MM.1S (cell line): ENCODE measurements at regions not wholly inside any gene's neighbourhood (a gene's known extent, or its start where the extent isn't known, plus 50 kb on each side); places are given as distances from the start of the nearest gene placed in this dataset.

Experiments used
- DNase-seq: peaks from one replicate; pipeline ENCODE4 v3.0.0-alpha.2; 2015
- H2AFZ ChIP-seq: fragments of 300-600 bp; sonication (generic); 2 replicates; pipeline ENCODE4 v1.6.0; 2016; ENCODE audit warnings: antibody characterized with exemption, low read length
- H3F3A ChIP-seq: fragments of 300-600 bp; sonication (generic); 2 replicates; pipeline ENCODE4 v1.6.1; 2016; ENCODE audit warnings: mild to moderate bottlenecking, antibody characterized with exemption, low read length, moderate library complexity, mixed read lengths; ENCODE audit not compliant: insufficient read depth
- H3K27ac ChIP-seq: fragments of 300-600 bp; sonication (generic); 2 replicates; pipeline ENCODE4 v1.5.1; 2016; ENCODE audit warnings: mild to moderate bottlenecking, low read length
- H3K27me3 ChIP-seq: fragments of 300-600 bp; sonication (generic); replicated peaks from 2 replicates; pipeline ENCODE4 v1.6.0; 2016; ENCODE audit warnings: low read length; ENCODE audit not compliant: insufficient read depth
- H3K36me3 ChIP-seq: fragments of 300-600 bp; sonication (generic); replicated peaks from 2 replicates; pipeline ENCODE4 v1.6.1; 2016; ENCODE audit warnings: mild to moderate bottlenecking, low read length, mixed read lengths; ENCODE audit not compliant: insufficient read depth
- H3K4me1 ChIP-seq: fragments of 300-600 bp; sonication (generic); 2 replicates; pipeline ENCODE4 v1.6.1; 2016; ENCODE audit warnings: low read length, mixed read lengths
- H3K4me2 ChIP-seq: fragments of 300-600 bp; sonication (generic); 2 replicates; pipeline ENCODE4 v1.6.0; 2016; ENCODE audit warnings: low read depth, low read length
- H3K4me3 ChIP-seq: fragments of 300-600 bp; sonication (generic); 2 replicates; pipeline ENCODE4 v1.5.1; 2016; ENCODE audit warnings: low read length, mixed read lengths
- H3K79me2 ChIP-seq: fragments of 300-600 bp; sonication (generic); 2 replicates; pipeline ENCODE4 v1.6.1; 2016; ENCODE audit warnings: mixed run types, low read length, mixed read lengths
- H3K9ac ChIP-seq: fragments of 300-600 bp; sonication (generic); 2 replicates; pipeline ENCODE4 v1.6.1; 2016; ENCODE audit warnings: low read length, mixed read lengths
- H3K9me2 ChIP-seq: fragments of 300-600 bp; sonication (generic); replicated peaks from 2 replicates; pipeline ENCODE4 v1.6.1; 2016; ENCODE audit warnings: mild to moderate bottlenecking, low read length, mixed read lengths; ENCODE audit not compliant: insufficient read depth
- H3K9me3 ChIP-seq: fragments of 300-600 bp; sonication (generic); replicated peaks from 2 replicates; pipeline ENCODE4 v1.6.1; 2016; ENCODE audit warnings: mild to moderate bottlenecking, low read length, mixed read lengths; ENCODE audit not compliant: insufficient read depth
- H4K20me1 ChIP-seq: fragments of 300-600 bp; sonication (generic); 2 replicates; pipeline ENCODE4 v1.6.1; 2016; ENCODE audit warnings: mild to moderate bottlenecking, low read length, moderate library complexity, mixed read lengths; ENCODE audit not compliant: insufficient read depth
- CTCF ChIP-seq: fragments of 300-600 bp; sonication (generic); IDR thresholded peaks from 2 replicates; pipeline ENCODE4 v1.5.1; 2016; ENCODE audit warnings: antibody characterized with exemption, low read length, mixed read lengths
- EZH2 ChIP-seq: fragments of 300-600 bp; sonication (generic); optimal IDR thresholded peaks from 2 replicates; pipeline ENCODE3; 2017; ENCODE audit warnings: low read depth, mild to moderate bottlenecking, antibody characterized with exemption, low read length, mixed read lengths
- EZH2phosphoT487 ChIP-seq: fragments of 300-600 bp; sonication (generic); IDR thresholded peaks from 2 replicates; pipeline ENCODE4 v1.6.1; 2018; ENCODE audit warnings: antibody characterized with exemption, low read length

- no peaks in the 10 kb centered on the region for H3F3A ChIP-seq
- H3K9me2 ChIP-seq, result no peaks in the 10 kb centered on the region
- H3K79me2 ChIP-seq, result no peaks in the 10 kb centered on the region
- no peak overlapping the region for H3K9ac ChIP-seq
- H3K36me3 ChIP-seq, result no peaks in the 10 kb centered on the region
- no peak for TF ChIP-seq EZH2
- TF ChIP-seq CTCF, result no peak
- no peak for TF ChIP-seq EZH2phosphoT487
- no peaks in the 10 kb centered on the region for H3K9me3 ChIP-seq
- H3K4me3 ChIP-seq, result no peak overlapping the region
- H3K4me2 ChIP-seq, result no peak overlapping the region
- H4K20me1 ChIP-seq, result no peaks in the 10 kb centered on the region
- no peak for DNase-seq
- H3K27me3 ChIP-seq, result no peaks in the 10 kb centered on the region
- H2AFZ ChIP-seq, result no peak overlapping the region
- H3K4me1 ChIP-seq, result peaks cover 8% of the 10 kb centered on the region; the same call in 1 of the 2 replicates
- H3K27ac ChIP-seq, result no peak overlapping the region
Measured at GRCh38 chr20:54344832-54345231, 130.6 kb upstream of the DOK5 start.

GRCh38 chr20:54345301-54345724 lies 130.1 kb upstream of the DOK5 start:
- H3K36me3 ChIP-seq, result no peaks in the 10 kb centered on the region
- H3K9me2 ChIP-seq, result no peaks in the 10 kb centered on the region
- DNase-seq, result no peak
- H3K4me3 ChIP-seq, result no peak overlapping the region
- H3K9me3 ChIP-seq, result no peaks in the 10 kb centered on the region
- no peaks in the 10 kb centered on the region for H3K79me2 ChIP-seq
- H3F3A ChIP-seq, result no peaks in the 10 kb centered on the region
- no peak overlapping the region for H2AFZ ChIP-seq
- no peak overlapping the region for H3K4me2 ChIP-seq
- H3K4me1 ChIP-seq, result peaks cover 8% of the 10 kb centered on the region; the same call in 1 of the 2 replicates
- H3K9ac ChIP-seq, result no peak overlapping the region
- H4K20me1 ChIP-seq, result no peaks in the 10 kb centered on the region
- no peaks in the 10 kb centered on the region for H3K27me3 ChIP-seq
- TF ChIP-seq CTCF (no peak), EZH2 (no peak), EZH2phosphoT487 (no peak)
- no peak overlapping the region for H3K27ac ChIP-seq

DNA sequence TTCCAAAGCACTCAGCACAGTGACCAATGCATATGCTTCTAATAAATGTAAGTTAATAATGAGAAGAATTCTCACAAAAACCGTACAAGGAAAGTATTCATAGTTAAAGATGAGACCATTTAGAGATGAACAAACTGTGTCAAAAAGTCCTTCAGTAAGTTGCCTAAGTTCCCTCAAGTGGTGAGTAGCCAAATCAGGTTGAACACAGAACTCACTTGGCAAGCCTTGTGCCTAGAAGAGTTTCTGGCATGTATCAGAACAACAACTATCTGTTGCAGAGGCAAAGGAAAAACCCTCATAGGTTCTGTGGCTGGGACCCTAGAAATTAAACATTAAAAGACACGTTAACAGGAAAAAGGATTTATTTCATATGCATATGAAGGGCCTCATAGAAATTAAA lies 129.6 kb upstream of the DOK5 start:
- Histone ChIP-seq H3K9me2 (no peaks in the 10 kb centered on the region), H3K4me2 (no peak overlapping the region), H3K36me3 (no peaks in the 10 kb centered on the region), H3K4me3 (no peak overlapping the region), H3K27me3 (no peaks in the 10 kb centered on the region), H4K20me1 (no peaks in the 10 kb centered on the region), H3K27ac (no peak overlapping the region), H3K79me2 (no peaks in the 10 kb centered on the region), H3F3A (no peaks in the 10 kb centered on the region), H3K9ac (no peak overlapping the region), H2AFZ (no peak overlapping the region), H3K4me1 (peaks cover 8% of the 10 kb centered on the region; the same call in 1 of the 2 replicates), H3K9me3 (no peaks in the 10 kb centered on the region)
- no peak for DNase-seq
- TF ChIP-seq EZH2phosphoT487 (no peak), CTCF (no peak), EZH2 (no peak)
